H1 (cell line): ENCODE measurements at regions not wholly inside any gene's neighbourhood (a gene's known extent, or its start where the extent isn't known, plus 50 kb on each side); places are given as distances from the start of the nearest gene placed in this dataset.

Experiments
- CTCF ChIA-PET: fragments of 300-600 bp; sonication (Branson Sonifier 250); formaldehyde crosslinking; loops from one replicate; lab custom pipeline; 2021; ENCODE audit not compliant: partially characterized antibody; lab: Charles Lee
- POLR2A ChIA-PET: fragments of 300-600 bp; sonication (Branson Sonifier 250); formaldehyde crosslinking; loops from one replicate; lab custom pipeline; 2021; ENCODE audit warnings: inconsistent platforms; ENCODE audit not compliant: partially characterized antibody; lab: Charles Lee
- DNase-seq, 2 experiments: peaks; one replicate each; pipeline versions ENCODE4 v3.0.0 to v3.0.0-alpha.2; 2010 to 2022; ENCODE audit warnings: low spot score in 2 of 2, low read depth in 1 of 2, mixed read lengths in 1 of 2
- FAIRE-seq: peaks from 2 replicates; lab custom pipeline; 2011; peaks lifted over from hg19 to GRCh38; lab: Jason Lieb, UNC
- H2AFZ ChIP-seq: 2 replicates; pipeline ENCODE4 v1.8.1; 2012; ENCODE audit warnings: low read length, inconsistent platforms
- H2AK5ac ChIP-seq: 2 replicates; pipeline ENCODE4 v1.6.1; 2013; ENCODE audit warnings: low read depth, low read length
- H2BK120ac ChIP-seq: replicated peaks from 2 replicates; pipeline ENCODE3; 2013; ENCODE audit warnings: low read depth, low read length, inconsistent platforms
- H2BK12ac ChIP-seq: 2 replicates; pipeline ENCODE4 v1.6.1; 2013; ENCODE audit warnings: low read depth, low read length
- H2BK15ac ChIP-seq: 2 replicates; pipeline ENCODE4 v1.6.1; 2013; ENCODE audit warnings: low read length
- H2BK20ac ChIP-seq: 2 replicates; pipeline ENCODE4 v1.6.1; 2013; ENCODE audit warnings: low read length
- H2BK5ac ChIP-seq: 2 replicates; pipeline ENCODE4 v1.6.1; 2013; ENCODE audit warnings: low read depth, low read length
- H3K14ac ChIP-seq: 2 replicates; pipeline ENCODE4 v1.6.1; 2013; ENCODE audit warnings: inconsistent platforms; ENCODE audit not compliant: insufficient read length
- H3K18ac ChIP-seq: 2 replicates; pipeline ENCODE4 v1.6.1; 2013; ENCODE audit warnings: low read length; ENCODE audit errors: extremely low read depth
- H3K23ac ChIP-seq: 2 replicates; pipeline ENCODE4 v1.6.1; 2013; ENCODE audit warnings: inconsistent platforms; ENCODE audit not compliant: insufficient read length
- H3K23me2 ChIP-seq: 2 replicates; pipeline ENCODE4 v1.6.1; 2013; ENCODE audit warnings: low read depth, low read length
- H3K27ac ChIP-seq: 2 replicates; pipeline ENCODE4 v1.6.1; 2011; ENCODE audit warnings: low read depth, low read length, inconsistent platforms
- H3K27me3 ChIP-seq, 4 experiments: replicated peaks in 1 of 4; 1 replicate in 1 of 4; 2 replicates in 3 of 4; pipeline versions ENCODE4 v1.6.1 to v1.8.1; 2011 to 2013; ENCODE audit warnings: low read length in 3 of 4, mild to moderate bottlenecking in 3 of 4, inconsistent platforms in 2 of 4, mixed read lengths in 2 of 4, moderate library complexity in 1 of 4; ENCODE audit not compliant: control insufficient read depth in 3 of 4, insufficient read depth in 3 of 4; ENCODE audit errors: extremely low read depth in 1 of 4
- H3K36me3 ChIP-seq, 4 experiments: 2 replicates each; pipeline versions ENCODE4 v1.6.1 to v1.8.1; 2011 to 2013; ENCODE audit warnings: mild to moderate bottlenecking in 4 of 4, low read length in 3 of 4, moderate library complexity in 2 of 4, control low read depth in 1 of 4, inconsistent platforms in 1 of 4; ENCODE audit not compliant: insufficient read depth in 4 of 4, control insufficient read depth in 2 of 4
- H3K4ac ChIP-seq: replicated peaks from 2 replicates; pipeline ENCODE3; 2013; ENCODE audit warnings: low read length, low read depth, mixed read lengths, inconsistent platforms; ENCODE audit not compliant: insufficient read length
- H3K4me1 ChIP-seq, 4 experiments: replicated peaks in 1 of 4; 1 replicate in 1 of 4; 2 replicates in 3 of 4; pipeline versions ENCODE4 v1.6.1 to v1.8.1; 2011 to 2013; ENCODE audit warnings: low read length in 3 of 4, inconsistent platforms in 2 of 4, mixed read lengths in 1 of 4; ENCODE audit not compliant: insufficient read depth in 4 of 4, control insufficient read depth in 3 of 4
- H3K4me2 ChIP-seq, 2 experiments: 2 replicates each; pipeline versions ENCODE4 v1.6.1 to v1.8.1; 2011 to 2013; ENCODE audit warnings: low read depth in 2 of 2, low read length in 2 of 2, control low read depth in 1 of 2, inconsistent platforms in 1 of 2, mild to moderate bottlenecking in 1 of 2; ENCODE audit not compliant: insufficient read depth in 1 of 2
- H3K4me3 ChIP-seq, 4 experiments: fragments of 200-600, 300-600 bp in 1 of 4; sonication (generic), shearing (Covaris generic), sonication (Bioruptor Twin) in 1 of 4; 2 replicates each; pipeline versions ENCODE4 v1.5.1 to v1.8.1; 2011 to 2016; ENCODE audit warnings: low read length in 4 of 4, low read depth in 3 of 4, control low read depth in 2 of 4, inconsistent platforms in 2 of 4, mild to moderate bottlenecking in 2 of 4, mixed read lengths in 1 of 4, moderate library complexity in 1 of 4; ENCODE audit not compliant: insufficient read depth in 2 of 4; ENCODE audit errors: extremely low read depth in 1 of 4
- H3K56ac ChIP-seq: replicated peaks from 2 replicates; pipeline ENCODE3; 2013; ENCODE audit warnings: low read depth, mild to moderate bottlenecking, mixed read lengths, low read length, inconsistent platforms; ENCODE audit not compliant: insufficient read length
- H3K79me1 ChIP-seq: 2 replicates; pipeline ENCODE4 v1.6.1; 2013; ENCODE audit warnings: low read depth, low read length, control low read depth
- H3K79me2 ChIP-seq, 2 experiments: 2 replicates each; pipeline versions ENCODE4 v1.6.1 to v1.8.1; 2012 to 2013; ENCODE audit warnings: low read length in 2 of 2, mild to moderate bottlenecking in 2 of 2, inconsistent platforms in 1 of 2; ENCODE audit not compliant: insufficient read depth in 2 of 2, control insufficient read depth in 1 of 2
- H3K9ac ChIP-seq, 4 experiments: replicated peaks in 1 of 4; 1 replicate in 1 of 4; 2 replicates in 3 of 4; pipeline versions ENCODE4 v1.6.1 to v1.8.1; 2011 to 2013; ENCODE audit warnings: low read depth in 3 of 4, low read length in 3 of 4, control low read depth in 2 of 4, mild to moderate bottlenecking in 2 of 4, moderate library complexity in 2 of 4, inconsistent platforms in 1 of 4; ENCODE audit errors: extremely low read depth in 1 of 4
- H3K9me3 ChIP-seq, 2 experiments: 2 replicates each; pipeline versions ENCODE4 v1.6.1 to v1.8.1; 2012 to 2013; ENCODE audit warnings: mild to moderate bottlenecking in 2 of 2, moderate library complexity in 2 of 2, control low read depth in 1 of 2, inconsistent platforms in 1 of 2, low read depth in 1 of 2, low read length in 1 of 2, mixed read lengths in 1 of 2; ENCODE audit not compliant: insufficient read depth in 2 of 2
- H4K20me1 ChIP-seq, 2 experiments: replicated peaks in 1 of 2; 2 replicates each; pipeline versions ENCODE3 to v1.8.1; 2011 to 2013; ENCODE audit warnings: inconsistent platforms in 2 of 2, low read length in 2 of 2, mild to moderate bottlenecking in 1 of 2; ENCODE audit not compliant: insufficient read depth in 2 of 2, control insufficient read depth in 1 of 2
- H4K5ac ChIP-seq: 2 replicates; pipeline ENCODE4 v1.6.1; 2013; ENCODE audit warnings: low read length, low read depth, mixed read lengths, inconsistent platforms; ENCODE audit not compliant: insufficient read length
- H4K8ac ChIP-seq: 2 replicates; pipeline ENCODE4 v1.8.0; 2013; ENCODE audit warnings: mild to moderate bottlenecking, moderate library complexity, low read length, inconsistent platforms; ENCODE audit not compliant: insufficient read depth; ENCODE audit errors: extremely low read depth
- H4K91ac ChIP-seq: replicated peaks from 2 replicates; pipeline ENCODE3; 2013; ENCODE audit warnings: low read length, mixed read lengths, inconsistent platforms; ENCODE audit not compliant: insufficient read length
- ATF2 ChIP-seq: IDR thresholded peaks from 2 replicates; pipeline ENCODE4 v1.6.1; 2012; ENCODE audit warnings: low read length, inconsistent platforms
- BRCA1 ChIP-seq: IDR thresholded peaks from 2 replicates; pipeline ENCODE4 v1.6.1; 2012; ENCODE audit warnings: low read depth, low read length, improper control_type of control experiment
- CHD2 ChIP-seq: IDR thresholded peaks from 2 replicates; pipeline ENCODE4 v1.6.1; 2012; ENCODE audit warnings: low read length, improper control_type of control experiment
- HDAC2 ChIP-seq, 2 experiments: fragments of 300-600 bp in 1 of 2; sonication (generic) in 1 of 2; IDR thresholded peaks; 2 replicates each; pipeline ENCODE4 v1.6.1; 2011 to 2012; ENCODE audit warnings: low read depth in 2 of 2, low read length in 2 of 2, mild to moderate bottlenecking in 2 of 2, moderate library complexity in 2 of 2, borderline replicate concordance in 1 of 2, inconsistent platforms in 1 of 2
- NANOG ChIP-seq: IDR thresholded peaks from 2 replicates; pipeline ENCODE4 v1.6.1; 2011; ENCODE audit warnings: low read length, low read depth, mild to moderate bottlenecking, inconsistent platforms; ENCODE audit not compliant: insufficient read depth, poor library complexity, severe bottlenecking
- NRF1 ChIP-seq: IDR thresholded peaks from 2 replicates; pipeline ENCODE4 v1.6.1; 2011; ENCODE audit warnings: mild to moderate bottlenecking, low read depth, low read length, improper control_type of control experiment
- RFX5 ChIP-seq: IDR thresholded peaks from 2 replicates; pipeline ENCODE4 v1.6.1; 2011; ENCODE audit warnings: low read depth, low read length, improper control_type of control experiment, borderline replicate concordance
- SIN3A ChIP-seq, 2 experiments: IDR thresholded peaks in 1 of 2; conservative IDR thresholded peaks in 1 of 2; 2 replicates each; pipeline ENCODE4 v1.6.1; 2011 to 2012; ENCODE audit warnings: low read length in 2 of 2, improper control_type of control experiment in 1 of 2, low read depth in 1 of 2, mild to moderate bottlenecking in 1 of 2
- SIX5 ChIP-seq: IDR thresholded peaks from 2 replicates; pipeline ENCODE4 v1.6.1; 2011; ENCODE audit warnings: mild to moderate bottlenecking, low read depth, low read length
- TAF1 ChIP-seq: IDR thresholded peaks from 2 replicates; pipeline ENCODE4 v1.6.1; 2011; ENCODE audit warnings: mild to moderate bottlenecking, low read depth, low read length
- WGBS, 2 experiments: shearing (Covaris generic) in 1 of 2; methylation state at CpG; one replicate each; pipeline versions ENCODE4 v1.1.6 to v1.1.7; 2013 to 2015; ENCODE audit warnings: low lambda C conversion rate in 2 of 2, mixed read lengths in 2 of 2, inconsistent platforms in 1 of 2, low coverage in 1 of 2, missing lambda C conversion rate in 1 of 2; ENCODE audit not compliant: insufficient replicate concordance in 2 of 2, insufficient coverage in 1 of 2, insufficient read length in 1 of 2; ENCODE audit errors: extremely low coverage in 1 of 2, missing lambda C conversion rate in 1 of 2; 5-methylcytosine and 5-hydroxymethylcytosine counted together

- no peak overlapping the region; the same call in 1 of the 2 replicates for H2BK20ac ChIP-seq
- no peak overlapping the region for H3K18ac ChIP-seq
- H3K27ac ChIP-seq = no peak overlapping the region
- H2AFZ ChIP-seq = no peak overlapping the region
- no peak overlapping the region for H3K9ac ChIP-seq
- H3K4me3 ChIP-seq = no peak overlapping the region
- 85% methylated on average over 12 of the region's 12 CpGs; no CpG with 5 or more reads in 1 of the 2 experiments for WGBS, 2 experiments
- no peak overlapping the region for H4K5ac ChIP-seq
- H3K14ac ChIP-seq = no peak overlapping the region
- H3K4ac ChIP-seq = no peak overlapping the region
- no peak overlapping the region for H4K8ac ChIP-seq
- no peak overlapping the region for H2BK15ac ChIP-seq
- H3K79me1 ChIP-seq = no peaks in the 10 kb centered on the region
- H3K36me3 ChIP-seq = no peaks in the 10 kb centered on the region
- no peaks in the 10 kb centered on the region for H3K9me3 ChIP-seq
- H3K79me2 ChIP-seq = no peaks in the 10 kb centered on the region
- H2BK5ac ChIP-seq = no peak overlapping the region
- H2BK120ac ChIP-seq = no peak overlapping the region
- H3K4me1 ChIP-seq = no peaks in the 10 kb centered on the region; a peak in 1 of 7 replicates
- CTCF ChIA-PET = interaction anchor here (0.7 to 1.1 kb wide), 2 partner anchors 16 to 89 kb away, joined by 3 read pairs; no protein-coding TSS in a partner anchor
- H3K23me2 ChIP-seq = no peaks in the 10 kb centered on the region
- POLR2A ChIA-PET = no interaction called here
- no peaks in the 10 kb centered on the region for H4K20me1 ChIP-seq
- no peak overlapping the region for H2AK5ac ChIP-seq
- H3K56ac ChIP-seq = no peak overlapping the region
- no peak overlapping the region for H3K23ac ChIP-seq
- H3K27me3 ChIP-seq = no peaks in the 10 kb centered on the region
- peak overlapping the region; percentile 9; the same call in 1 of the 2 replicates for H2BK12ac ChIP-seq
- H4K91ac ChIP-seq = no peak overlapping the region
- no peak overlapping the region for H3K4me2 ChIP-seq
- FAIRE-seq (no peak), DNase-seq (no peak)
- no peak for TF ChIP-seq NANOG
- TF ChIP-seq RFX5 = no peak
- TF ChIP-seq CHD2 = no peak
- no peak for TF ChIP-seq SIX5
- no peak for TF ChIP-seq SIN3A (conservative IDR thresholded peaks at IDR 0.05 in 1 of 2, IDR thresholded peaks at IDR 0.05 in 1 of 2; ENCODE audit: low read depth in 1 of 2, low read length in 2 of 2)
- TF ChIP-seq BRCA1 = no peak
- no peak for TF ChIP-seq ATF2
- TF ChIP-seq NRF1 = no peak
- TF ChIP-seq TAF1 = no peak
- TF ChIP-seq HDAC2 (IDR thresholded peaks at IDR 0.05; ENCODE audit: borderline replicate concordance in 1 of 2, low read depth in 2 of 2, low read length in 2 of 2) = no peak
Measured at GRCh38 chr1:234994436-234995295, 134.0 kb downstream of the TOMM20 start.
